K562 (cell line): ENCODE measurements at regions not wholly inside any gene's neighbourhood (a gene's known extent, or its start where the extent isn't known, plus 50 kb on each side); places are given as distances from the start of the nearest gene placed in this dataset.

Experiments
- ILF3 ChIP-seq: fragments of 450-650 bp; IDR thresholded peaks from 2 replicates; pipeline ENCODE4 v1.6.1; 2018; ENCODE audit warnings: antibody characterized with exemption, mild to moderate bottlenecking, moderate library complexity, borderline replicate concordance
- PHTF2 ChIP-seq: fragments of 250-450 bp; sonication (Bioruptor Pico); IDR thresholded peaks from 2 replicates; pipeline ENCODE4 v1.5.0; 2021; ENCODE audit warnings: mild to moderate bottlenecking
- TCF3 ChIP-seq: sonication (generic); formaldehyde crosslinking; IDR thresholded peaks from 2 replicates; pipeline ENCODE4 v1.4.0; 2020; ENCODE audit warnings: mild to moderate bottlenecking, missing genetic modification reagents
- TF ChIP-seq, protein P1 (sequence below): fragments of 450-650 bp; formaldehyde crosslinking; IDR thresholded peaks from 2 replicates; pipeline ENCODE4 v1.4.0; 2020; ENCODE audit warnings: mild to moderate bottlenecking
- TF ChIP-seq, protein P2 (sequence below): fragments of 450-650 bp; IDR thresholded peaks from 2 replicates; pipeline ENCODE4 v1.6.1; 2016; ENCODE audit warnings: low read depth

GRCh38 chr6:77326029-77326428 lies 137.3 kb downstream of the HTR1B start (continued):
- TF ChIP-seq, protein P1, sequence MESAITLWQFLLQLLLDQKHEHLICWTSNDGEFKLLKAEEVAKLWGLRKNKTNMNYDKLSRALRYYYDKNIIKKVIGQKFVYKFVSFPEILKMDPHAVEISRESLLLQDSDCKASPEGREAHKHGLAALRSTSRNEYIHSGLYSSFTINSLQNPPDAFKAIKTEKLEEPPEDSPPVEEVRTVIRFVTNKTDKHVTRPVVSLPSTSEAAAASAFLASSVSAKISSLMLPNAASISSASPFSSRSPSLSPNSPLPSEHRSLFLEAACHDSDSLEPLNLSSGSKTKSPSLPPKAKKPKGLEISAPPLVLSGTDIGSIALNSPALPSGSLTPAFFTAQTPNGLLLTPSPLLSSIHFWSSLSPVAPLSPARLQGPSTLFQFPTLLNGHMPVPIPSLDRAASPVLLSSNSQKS (CRISPR knock-in tag) = no peak
- TF ChIP-seq, protein P2, sequence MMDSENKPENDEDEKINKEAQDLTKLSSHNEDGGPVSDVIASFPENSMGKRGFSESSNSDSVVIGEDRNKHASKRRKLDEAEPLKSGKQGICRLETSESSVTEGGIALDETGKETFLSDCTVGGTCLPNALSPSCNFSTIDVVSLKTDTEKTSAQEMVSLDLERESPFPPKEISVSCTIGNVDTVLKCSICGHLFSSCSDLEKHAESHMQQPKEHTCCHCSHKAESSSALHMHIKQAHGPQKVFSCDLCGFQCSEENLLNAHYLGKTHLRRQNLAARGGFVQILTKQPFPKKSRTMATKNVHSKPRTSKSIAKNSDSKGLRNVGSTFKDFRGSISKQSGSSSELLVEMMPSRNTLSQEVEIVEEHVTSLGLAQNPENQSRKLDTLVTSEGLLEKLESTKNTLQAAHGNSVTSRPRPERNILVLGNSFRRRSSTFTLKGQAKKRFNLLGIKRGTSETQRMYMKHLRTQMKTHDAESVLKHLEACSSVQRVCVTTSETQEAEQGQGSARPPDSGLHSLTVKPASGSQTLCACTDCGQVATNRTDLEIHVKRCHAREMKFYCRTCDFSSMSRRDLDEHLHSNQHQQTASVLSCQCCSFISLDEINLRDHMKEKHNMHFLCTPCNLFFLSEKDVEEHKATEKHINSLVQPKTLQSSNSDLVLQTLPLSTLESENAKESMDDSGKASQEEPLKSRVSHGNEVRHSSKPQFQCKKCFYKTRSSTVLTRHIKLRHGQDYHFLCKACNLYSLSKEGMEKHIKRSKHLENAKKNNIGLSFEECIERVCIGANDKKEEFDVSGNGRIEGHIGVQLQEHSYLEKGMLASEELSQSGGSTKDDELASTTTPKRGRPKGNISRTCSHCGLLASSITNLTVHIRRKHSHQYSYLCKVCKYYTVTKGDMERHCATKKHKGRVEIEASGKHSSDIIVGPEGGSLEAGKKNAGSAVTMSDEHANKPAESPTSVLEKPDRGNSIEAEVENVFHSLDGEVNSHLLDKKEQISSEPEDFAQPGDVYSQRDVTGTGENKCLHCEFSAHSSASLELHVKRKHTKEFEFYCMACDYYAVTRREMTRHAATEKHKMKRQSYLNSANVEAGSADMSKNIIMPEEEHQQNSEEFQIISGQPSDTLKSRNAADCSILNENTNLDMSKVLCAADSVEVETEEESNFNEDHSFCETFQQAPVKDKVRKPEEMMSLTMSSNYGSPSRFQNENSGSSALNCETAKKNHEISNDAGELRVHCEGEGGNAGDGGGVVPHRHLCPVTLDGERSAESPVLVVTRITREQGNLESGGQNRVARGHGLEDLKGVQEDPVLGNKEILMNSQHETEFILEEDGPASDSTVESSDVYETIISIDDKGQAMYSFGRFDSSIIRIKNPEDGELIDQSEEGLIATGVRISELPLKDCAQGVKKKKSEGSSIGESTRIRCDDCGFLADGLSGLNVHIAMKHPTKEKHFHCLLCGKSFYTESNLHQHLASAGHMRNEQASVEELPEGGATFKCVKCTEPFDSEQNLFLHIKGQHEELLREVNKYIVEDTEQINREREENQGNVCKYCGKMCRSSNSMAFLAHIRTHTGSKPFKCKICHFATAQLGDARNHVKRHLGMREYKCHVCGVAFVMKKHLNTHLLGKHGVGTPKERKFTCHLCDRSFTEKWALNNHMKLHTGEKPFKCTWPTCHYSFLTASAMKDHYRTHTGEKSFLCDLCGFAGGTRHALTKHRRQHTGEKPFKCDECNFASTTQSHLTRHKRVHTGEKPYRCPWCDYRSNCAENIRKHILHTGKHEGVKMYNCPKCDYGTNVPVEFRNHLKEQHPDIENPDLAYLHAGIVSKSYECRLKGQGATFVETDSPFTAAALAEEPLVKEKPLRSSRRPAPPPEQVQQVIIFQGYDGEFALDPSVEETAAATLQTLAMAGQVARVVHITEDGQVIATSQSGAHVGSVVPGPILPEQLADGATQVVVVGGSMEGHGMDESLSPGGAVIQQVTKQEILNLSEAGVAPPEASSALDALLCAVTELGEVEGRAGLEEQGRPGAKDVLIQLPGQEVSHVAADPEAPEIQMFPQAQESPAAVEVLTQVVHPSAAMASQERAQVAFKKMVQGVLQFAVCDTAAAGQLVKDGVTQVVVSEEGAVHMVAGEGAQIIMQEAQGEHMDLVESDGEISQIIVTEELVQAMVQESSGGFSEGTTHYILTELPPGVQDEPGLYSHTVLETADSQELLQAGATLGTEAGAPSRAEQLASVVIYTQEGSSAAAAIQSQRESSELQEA = no peak
- TF ChIP-seq PHTF2 (CRISPR knock-in tag) = no peak
- no peak for TF ChIP-seq TCF3
- no peak for TF ChIP-seq ILF3
